HCT116 (cell line): ENCODE measurements at regions not wholly inside any gene's neighbourhood (a gene's known extent, or its start where the extent isn't known, plus 50 kb on each side); places are given as distances from the start of the nearest gene placed in this dataset.

Experiments
- ATAC-seq: fragments of 200-7000 bp; cut with Tn5 transposase; 2 replicates; pipeline ENCODE4 v1.9.1; 2020; ENCODE audit warnings: mild to moderate bottlenecking, moderate library complexity
- BruUV-seq: library from RNA; stranded (reverse); fragments of 400-500 nt; replicated peaks from 2 replicates; lab custom pipeline; 2021; lab: Mats Ljungman, UMichigan
- CTCF ChIA-PET: fragments of 300-600 bp; sonication (Branson Sonifier 250); formaldehyde crosslinking; loops from one replicate; lab custom pipeline; 2021; ENCODE audit warnings: antibody characterized with exemption; lab: Charles Lee
- POLR2A ChIA-PET: fragments of 300-600, 350-600 bp; sonication (Branson Sonifier 250); formaldehyde crosslinking; loops from one replicate; lab custom pipeline; 2021; ENCODE audit warnings: antibody characterized with exemption; lab: Charles Lee
- RAD21 ChIA-PET, 2 experiments: fragments of 300-600 bp; sonication (Branson Sonifier 250); formaldehyde crosslinking; loops; one replicate each; lab custom pipeline; 2023; ENCODE audit warnings: low total read pairs in 2 of 2; ENCODE audit not compliant: uncharacterized antibody in 2 of 2, unreplicated experiment in 2 of 2, low non-redundant PET in 1 of 2; lab: Charles Lee
- DNase-seq: peaks from one replicate; pipeline ENCODE4 v3.0.0-alpha.2; 2010; ENCODE audit warnings: low read depth, low spot score
- H2AFZ ChIP-seq: fragments of 200-600 bp; shearing (Covaris generic), sonication (generic); 2 replicates; pipeline ENCODE4 v1.6.1; 2017; ENCODE audit warnings: low read depth, mixed run types, mixed read lengths, antibody characterized with exemption, low read length; ENCODE audit not compliant: poor library complexity, severe bottlenecking
- H3K27ac ChIP-seq: 2 replicates; pipeline ENCODE4 v1.5.1; 2012; ENCODE audit warnings: low read depth, low read length
- H3K27me3 ChIP-seq: fragments of 200-600 bp; sonication (generic); 2 replicates; pipeline ENCODE4 v1.6.1; 2016; ENCODE audit warnings: mixed run types, low read length, mixed read lengths; ENCODE audit not compliant: insufficient read depth
- H3K36me3 ChIP-seq, 2 experiments: fragments of 200-500 bp in 1 of 2; fragments of 200-600 bp in 1 of 2; sonication (Bioruptor generic) in 1 of 2; sonication (generic) in 1 of 2; 2 replicates each; pipeline versions ENCODE4 v1.5.1 to v1.6.1; 2014 to 2016; ENCODE audit warnings: low read length in 2 of 2, inconsistent platforms in 1 of 2, mixed read lengths in 1 of 2, mixed run types in 1 of 2; ENCODE audit not compliant: insufficient read depth in 2 of 2, control insufficient read depth in 1 of 2
- H3K4me1 ChIP-seq, 2 experiments: fragments of 200-600 bp in 1 of 2; sonication (generic) in 1 of 2; 2 replicates each; pipeline versions ENCODE4 v1.5.1 to v1.6.1; 2012 to 2017; ENCODE audit warnings: low read length in 2 of 2, inconsistent platforms in 1 of 2, mild to moderate bottlenecking in 1 of 2, mixed read lengths in 1 of 2, mixed run types in 1 of 2, moderate library complexity in 1 of 2; ENCODE audit not compliant: insufficient read depth in 2 of 2, control insufficient read depth in 1 of 2
- H3K4me2 ChIP-seq: fragments of 200-600 bp; sonication (generic); 2 replicates; pipeline ENCODE4 v1.6.1; 2017; ENCODE audit warnings: mixed run types, low read length, mixed read lengths
- H3K4me3 ChIP-seq, 2 experiments: fragments of 200-600 bp in 1 of 2; sonication (generic) in 1 of 2; replicated peaks in 1 of 2; 2 replicates each; pipeline ENCODE4 v1.5.1; 2011 to 2016; ENCODE audit warnings: low read length in 2 of 2, control low read depth in 1 of 2, low read depth in 1 of 2, mild to moderate bottlenecking in 1 of 2, mixed read lengths in 1 of 2, mixed run types in 1 of 2
- H3K79me2 ChIP-seq: fragments of 200-600 bp; sonication (generic); 2 replicates; pipeline ENCODE4 v1.6.1; 2017; ENCODE audit warnings: mild to moderate bottlenecking, mixed run types, low read length, moderate library complexity, mixed read lengths; ENCODE audit not compliant: insufficient read depth
- H3K9ac ChIP-seq: fragments of 200-600 bp; sonication (generic); 2 replicates; pipeline ENCODE4 v1.6.1; 2016; ENCODE audit warnings: low read length, mixed read lengths
- H3K9me2 ChIP-seq: fragments of 200-600 bp; sonication (generic), shearing (Covaris generic); 2 replicates; pipeline ENCODE4 v1.6.1; 2017; ENCODE audit warnings: mixed run types, mild to moderate bottlenecking, moderate library complexity; ENCODE audit not compliant: insufficient read depth
- H3K9me3 ChIP-seq, 2 experiments: fragments of 200-500 bp in 1 of 2; fragments of 200-600 bp in 1 of 2; sonication (Bioruptor generic) in 1 of 2; sonication (generic) in 1 of 2; 2 replicates each; pipeline ENCODE4 v1.6.1; 2014 to 2017; ENCODE audit warnings: low read length in 2 of 2, mixed read lengths in 2 of 2, inconsistent platforms in 1 of 2, low read depth in 1 of 2, mild to moderate bottlenecking in 1 of 2, mixed run types in 1 of 2, moderate library complexity in 1 of 2; ENCODE audit not compliant: control insufficient read depth in 1 of 2, insufficient read depth in 1 of 2
- H4K20me1 ChIP-seq: fragments of 200-600 bp; sonication (generic), shearing (Covaris generic); 2 replicates; pipeline ENCODE4 v1.6.1; 2017; ENCODE audit warnings: mixed run types, mild to moderate bottlenecking, moderate library complexity; ENCODE audit not compliant: insufficient read depth
- CEBPB ChIP-seq: IDR thresholded peaks from 2 replicates; pipeline ENCODE4 v1.6.1; 2012; ENCODE audit warnings: low read depth
- EZH2 ChIP-seq: fragments of 200-600 bp; sonication (generic); IDR thresholded peaks from 2 replicates; pipeline ENCODE4 v1.6.1; 2017; ENCODE audit warnings: antibody characterized with exemption, mixed run types
- EZH2phosphoT487 ChIP-seq: fragments of 200-600 bp; IDR thresholded peaks from 2 replicates; pipeline ENCODE4 v1.6.1; 2018; ENCODE audit warnings: antibody characterized with exemption, borderline replicate concordance
- FOSL1 ChIP-seq: IDR thresholded peaks from 2 replicates; pipeline ENCODE4 v1.6.1; 2012; ENCODE audit warnings: low read depth
- JUND ChIP-seq: IDR thresholded peaks from 2 replicates; pipeline ENCODE4 v1.6.1; 2012
- MAX ChIP-seq: IDR thresholded peaks from 2 replicates; pipeline ENCODE4 v1.6.1; 2012
- POLR2A ChIP-seq: IDR thresholded peaks from 2 replicates; pipeline ENCODE4 v1.7.0; 2011; ENCODE audit warnings: borderline replicate concordance; ENCODE audit not compliant: insufficient read depth, insufficient read length; ENCODE audit errors: extremely low read depth
- POLR2AphosphoS5 ChIP-seq: IDR thresholded peaks from 2 replicates; pipeline ENCODE4 v1.6.1; 2011; ENCODE audit warnings: mild to moderate bottlenecking, low read depth, low read length, moderate library complexity
- RAD21 ChIP-seq: IDR thresholded peaks from 2 replicates; pipeline ENCODE4 v1.6.1; 2012; ENCODE audit warnings: low read depth, mild to moderate bottlenecking
- REST ChIP-seq: IDR thresholded peaks from 2 replicates; pipeline ENCODE4 v1.6.1; 2012; ENCODE audit warnings: low read depth
- TCF7L2 ChIP-seq: IDR thresholded peaks from 2 replicates; pipeline ENCODE4 v1.7.0; 2011; ENCODE audit warnings: borderline replicate concordance, inconsistent platforms; ENCODE audit not compliant: insufficient read depth, insufficient read length; ENCODE audit errors: extremely low read depth
- YY1 ChIP-seq: IDR thresholded peaks from 2 replicates; pipeline ENCODE4 v1.6.1; 2011; ENCODE audit warnings: low read length, low read depth, moderate library complexity, mild to moderate bottlenecking; ENCODE audit not compliant: insufficient replicate concordance; ENCODE audit errors: extremely low read depth
- ZBTB33 ChIP-seq: IDR thresholded peaks from 2 replicates; pipeline ENCODE4 v1.6.1; 2011; ENCODE audit warnings: mild to moderate bottlenecking, low read length, moderate library complexity; ENCODE audit not compliant: insufficient replicate concordance; ENCODE audit errors: extremely low read depth
- ZFX ChIP-seq: fragments of 450-650 bp; IDR thresholded peaks from 2 replicates; pipeline ENCODE4 v1.6.1; 2017
- intact Hi-C: fragments of 100-400 bp; cut with micrococcal nuclease; formaldehyde crosslinking; loops from 2 replicates; pipeline ENCODE4 v1.10.0; 2022
- TF ChIP-seq, protein P1 (sequence below): IDR thresholded peaks from 2 replicates; pipeline ENCODE4 v1.6.1; 2012

DNA sequence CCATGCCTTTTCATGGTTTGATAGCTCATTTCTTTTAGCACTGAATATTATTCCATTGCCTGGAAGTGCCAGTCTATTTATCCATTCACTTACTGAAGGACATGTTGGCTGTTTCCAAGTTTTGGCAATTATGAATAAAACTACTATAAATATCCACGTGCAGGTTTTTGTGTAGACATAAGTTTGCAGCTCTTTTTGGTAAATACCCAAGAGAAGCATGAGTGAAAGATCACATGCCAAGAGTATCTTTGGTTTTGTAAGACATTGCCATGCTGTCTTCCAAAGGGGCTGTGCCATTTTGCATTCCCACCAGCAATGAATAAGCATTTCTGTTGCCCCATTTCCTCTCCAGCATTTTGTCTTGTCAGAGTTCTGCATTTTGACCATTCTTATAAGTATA lies 120.9 kb downstream of the MANEA start:
- no peak for ATAC-seq
- no peaks in the 10 kb centered on the region for H3K27me3 ChIP-seq
- H3K79me2 ChIP-seq, result no peaks in the 10 kb centered on the region
- no peak overlapping the region for H3K9ac ChIP-seq
- RAD21 ChIA-PET, result no interaction called here
- H3K36me3 ChIP-seq, result no peaks in the 10 kb centered on the region
- H3K9me3 ChIP-seq, result no peaks in the 10 kb centered on the region
- no peaks in the 10 kb centered on the region for H3K4me1 ChIP-seq
- no peak overlapping the region for H3K27ac ChIP-seq
- TF ChIP-seq FOSL1 (no peak), EZH2phosphoT487 (no peak)
- TF ChIP-seq, all 23 proteins: peak for 0
- BruUV-seq, result no TSS peak
- no peak for DNase-seq
- intact Hi-C loops, result no loop called here
- H4K20me1 ChIP-seq, result no peaks in the 10 kb centered on the region
- CTCF ChIA-PET, result no interaction called here
- POLR2A ChIA-PET, result no interaction called here
- H3K9me2 ChIP-seq, result no peaks in the 10 kb centered on the region
- H2AFZ ChIP-seq, result no peak overlapping the region
- H3K4me2 ChIP-seq, result no peak overlapping the region
- no peak overlapping the region for H3K4me3 ChIP-seq

DNA sequence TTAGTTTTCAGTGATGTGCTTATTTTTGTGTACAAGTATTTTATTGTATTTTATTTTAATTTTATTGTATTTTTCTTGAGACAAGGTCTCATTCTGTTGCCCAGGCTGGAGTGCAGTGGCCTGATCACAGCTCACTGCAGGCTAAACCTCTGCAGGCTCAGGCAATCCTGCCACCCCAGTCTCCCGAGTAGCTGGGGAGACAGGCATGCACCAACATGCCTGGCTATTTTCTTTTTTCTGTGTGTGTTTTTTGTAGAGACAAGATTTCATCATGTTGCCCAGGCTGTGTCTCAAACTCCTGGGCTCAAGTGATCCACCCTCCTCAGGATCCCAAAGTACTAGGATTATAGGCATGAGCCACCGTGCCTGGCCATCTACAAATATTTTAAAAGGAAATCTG lies 146.3 kb downstream of the MANEA start:
- no peak overlapping the region for H3K9ac ChIP-seq
- H3K4me2 ChIP-seq, result no peak overlapping the region
- no peaks in the 10 kb centered on the region for H3K9me2 ChIP-seq
- intact Hi-C loops, result no loop called here
- H3K79me2 ChIP-seq, result no peaks in the 10 kb centered on the region
- H4K20me1 ChIP-seq, result no peaks in the 10 kb centered on the region
- no peaks in the 10 kb centered on the region for H3K9me3 ChIP-seq
- H2AFZ ChIP-seq, result no peak overlapping the region
- POLR2A ChIA-PET, result no interaction called here
- ATAC-seq, result no peak
- CTCF ChIA-PET, result no interaction called here
- H3K27ac ChIP-seq, result no peak overlapping the region
- no TSS peak for BruUV-seq
- no peak for DNase-seq
- no peaks in the 10 kb centered on the region for H3K4me1 ChIP-seq
- RAD21 ChIA-PET, result no interaction called here
- no peaks in the 10 kb centered on the region for H3K36me3 ChIP-seq
- H3K27me3 ChIP-seq, result no peaks in the 10 kb centered on the region
- no peak overlapping the region for H3K4me3 ChIP-seq
- no peak for TF ChIP-seq EZH2
- TF ChIP-seq JUND, result no peak
- no peak for TF ChIP-seq MAX
- TF ChIP-seq ZFX, result no peak
- no peak for TF ChIP-seq TCF7L2
- TF ChIP-seq ZBTB33, result no peak
- no peak for TF ChIP-seq POLR2A
- TF ChIP-seq, protein P1, sequence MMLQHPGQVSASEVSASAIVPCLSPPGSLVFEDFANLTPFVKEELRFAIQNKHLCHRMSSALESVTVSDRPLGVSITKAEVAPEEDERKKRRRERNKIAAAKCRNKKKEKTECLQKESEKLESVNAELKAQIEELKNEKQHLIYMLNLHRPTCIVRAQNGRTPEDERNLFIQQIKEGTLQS, result no peak
- no peak for TF ChIP-seq RAD21
- no peak for TF ChIP-seq REST
- no peak for TF ChIP-seq FOSL1
- no peak for TF ChIP-seq YY1
- TF ChIP-seq CEBPB, result no peak
- TF ChIP-seq POLR2AphosphoS5, result no peak
